ENCODE measurements at regions not wholly inside any gene's neighbourhood (a gene's known extent, or its start where the extent isn't known, plus 50 kb on each side); places are given as distances from the start of the nearest gene placed in this dataset.

DNA sequence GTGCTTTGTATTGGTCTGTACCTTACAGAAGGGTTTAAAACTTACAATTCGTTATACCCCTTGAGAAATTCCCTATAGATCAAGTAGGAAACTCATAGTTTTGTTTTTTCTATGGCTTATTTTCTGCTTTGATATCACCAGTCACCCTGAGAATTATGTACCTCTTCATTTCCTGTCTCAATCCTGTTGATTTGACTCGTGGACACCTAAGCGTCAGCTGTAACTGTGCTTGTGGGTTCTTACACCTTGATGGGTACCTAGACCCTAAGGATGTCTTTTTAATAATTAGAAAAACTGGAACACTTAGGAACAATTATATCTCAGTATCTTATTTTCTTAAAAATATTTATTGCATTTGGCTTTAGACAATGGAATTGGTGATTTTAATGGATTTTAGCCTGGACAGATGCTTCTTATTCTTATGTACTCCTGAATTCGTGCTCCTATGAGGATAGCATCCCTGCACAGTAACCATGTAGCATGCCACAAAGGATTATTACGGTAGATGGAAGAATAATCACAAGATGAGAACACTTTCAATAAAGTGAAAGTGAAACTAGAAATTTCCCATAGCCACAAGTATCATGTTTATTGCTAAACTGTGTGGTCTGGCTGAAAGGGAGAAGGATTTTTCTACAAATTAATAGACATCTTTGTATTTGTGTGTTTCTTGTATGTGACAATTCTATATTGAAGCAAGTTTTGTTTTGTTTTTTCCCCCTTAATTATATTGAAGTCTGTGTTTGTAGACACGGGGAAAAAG lies 1920.3 kb upstream of the WWC1 start:
- TF ChIP-seq POLR2A (IDR thresholded peaks at IDR 0.05): no peak
- TF ChIP-seq, protein P1, sequence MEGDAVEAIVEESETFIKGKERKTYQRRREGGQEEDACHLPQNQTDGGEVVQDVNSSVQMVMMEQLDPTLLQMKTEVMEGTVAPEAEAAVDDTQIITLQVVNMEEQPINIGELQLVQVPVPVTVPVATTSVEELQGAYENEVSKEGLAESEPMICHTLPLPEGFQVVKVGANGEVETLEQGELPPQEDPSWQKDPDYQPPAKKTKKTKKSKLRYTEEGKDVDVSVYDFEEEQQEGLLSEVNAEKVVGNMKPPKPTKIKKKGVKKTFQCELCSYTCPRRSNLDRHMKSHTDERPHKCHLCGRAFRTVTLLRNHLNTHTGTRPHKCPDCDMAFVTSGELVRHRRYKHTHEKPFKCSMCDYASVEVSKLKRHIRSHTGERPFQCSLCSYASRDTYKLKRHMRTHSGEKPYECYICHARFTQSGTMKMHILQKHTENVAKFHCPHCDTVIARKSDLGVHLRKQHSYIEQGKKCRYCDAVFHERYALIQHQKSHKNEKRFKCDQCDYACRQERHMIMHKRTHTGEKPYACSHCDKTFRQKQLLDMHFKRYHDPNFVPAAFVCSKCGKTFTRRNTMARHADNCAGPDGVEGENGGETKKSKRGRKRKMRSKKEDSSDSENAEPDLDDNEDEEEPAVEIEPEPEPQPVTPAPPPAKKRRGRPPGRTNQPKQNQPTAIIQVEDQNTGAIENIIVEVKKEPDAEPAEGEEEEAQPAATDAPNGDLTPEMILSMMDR (IDR thresholded peaks at IDR 0.05): no peak

Measured in transverse colon (tissue), 3 donors.